Activated CD4-positive, alpha-beta T cell treated with anti-CD3 and anti-CD28 coated beads, Interleukin-10, Interleukin-2, amounts not matched to agents 100 ng/mL and 50 ng/mL, durations not matched to agents 16 hours and 8 hours (primary cell): ENCODE measurements at regions not wholly inside any gene's neighbourhood (a gene's known extent, or its start where the extent isn't known, plus 50 kb on each side); places are given as distances from the start of the nearest gene placed in this dataset.

Experiments used
- DNase-seq: peaks from one replicate; pipeline ENCODE4 v3.0.0-alpha.2; 2020

GRCh38 chr9:80399606-80400005 is 827.8 kb downstream of the TLE4 start:
- no peak for DNase-seq

DNA sequence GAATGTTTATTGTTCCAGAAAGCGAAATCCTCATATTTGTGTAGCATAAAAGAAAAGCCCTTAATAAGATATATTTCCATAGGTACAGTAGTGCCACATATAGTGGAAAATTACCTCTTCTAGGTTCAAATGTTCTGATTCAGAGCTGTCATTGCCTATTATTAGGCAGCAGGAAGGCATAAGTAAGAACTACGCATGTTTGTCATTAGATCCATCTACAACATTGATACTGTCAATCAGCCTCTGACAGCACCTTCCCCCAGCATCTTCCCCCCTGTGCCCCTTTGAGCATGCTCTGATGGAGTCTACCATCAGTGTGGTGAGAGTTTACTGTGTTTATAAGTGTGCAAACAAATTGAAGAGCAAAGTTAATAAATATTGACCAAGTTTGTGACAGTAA is 816.1 kb downstream of the TLE4 start:
- DNase-seq: no peak

DNA sequence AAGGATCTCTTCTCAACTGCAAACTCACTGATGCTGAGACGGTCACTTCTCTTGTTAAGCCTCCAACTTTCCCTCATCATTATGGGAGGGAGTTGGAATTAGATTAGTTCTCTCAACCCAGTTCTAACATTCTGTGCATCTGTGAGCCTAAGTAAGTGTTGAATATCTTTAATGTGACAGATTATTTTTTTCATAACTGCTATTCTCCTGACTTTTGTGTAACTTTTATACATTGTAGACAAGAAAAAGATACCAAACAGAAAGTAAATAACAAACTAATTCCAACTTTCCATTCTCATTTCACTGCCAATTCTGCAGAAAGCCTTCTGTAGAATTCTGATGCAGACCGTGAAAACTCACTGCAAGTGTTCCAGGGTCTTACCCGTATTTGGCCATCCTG is 813.5 kb downstream of the TLE4 start:
- DNase-seq: no peak

GRCh38 chr9:80383331-80383730 is 811.6 kb downstream of the TLE4 start:
- DNase-seq: no peak

- no peak for DNase-seq
These were observed 810.6 kb downstream of the TLE4 start for GRCh38 chr9:80382211-80382891.

GRCh38 chr9:80380301-80380700 is 808.5 kb downstream of the TLE4 start:
- DNase-seq: no peak

DNA sequence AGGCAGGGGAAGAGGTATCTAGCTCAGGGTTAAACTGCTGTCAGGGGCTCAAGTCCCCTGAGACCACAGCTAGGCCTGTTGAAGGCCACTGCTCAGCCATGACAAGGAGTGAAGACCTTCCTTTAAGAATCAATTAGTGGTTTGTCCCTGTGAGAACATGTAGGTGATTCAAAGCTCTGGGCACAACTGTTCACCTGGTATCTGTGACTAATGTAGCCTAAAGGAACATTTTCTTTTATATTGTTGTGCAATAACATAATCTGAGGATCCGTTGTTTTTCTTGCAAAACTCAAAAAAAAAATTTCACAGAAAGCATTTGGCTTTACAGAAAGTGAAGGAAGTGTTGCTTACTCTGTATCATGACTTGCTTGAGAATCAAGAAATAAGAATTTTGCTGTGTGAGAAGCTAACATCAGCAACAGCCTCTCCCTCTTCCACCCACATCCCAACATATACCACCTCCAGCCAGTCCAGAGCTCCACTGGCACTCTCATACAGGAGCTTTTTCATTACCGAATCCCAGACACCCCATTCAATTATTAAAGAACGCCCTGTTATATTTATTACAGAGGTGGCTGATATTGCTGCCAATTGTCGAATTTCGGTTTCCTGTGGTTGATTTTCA is 807.0 kb downstream of the TLE4 start:
- DNase-seq: no peak

DNA sequence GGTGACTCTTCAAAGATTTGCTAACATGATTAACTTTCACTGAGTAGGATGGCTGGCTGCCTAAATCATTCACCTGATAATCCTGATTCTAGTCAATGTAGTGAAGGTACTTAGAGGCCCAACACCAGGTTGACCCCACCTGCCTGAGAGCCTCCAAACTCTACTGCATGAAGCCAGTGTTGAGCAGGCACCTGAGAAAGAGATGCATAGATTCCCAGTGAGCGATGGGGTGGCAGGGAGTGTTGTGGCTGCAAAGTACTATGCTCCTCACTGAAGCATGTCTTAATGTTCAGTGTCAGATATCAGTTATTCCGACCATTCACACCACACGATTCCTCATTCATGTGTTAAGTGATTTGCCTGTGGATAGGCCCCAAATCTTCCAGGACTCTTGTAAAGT is 804.4 kb downstream of the TLE4 start:
- no peak for DNase-seq

GRCh38 chr9:80375477-80375876 is 803.7 kb downstream of the TLE4 start:
- no peak for DNase-seq

DNA sequence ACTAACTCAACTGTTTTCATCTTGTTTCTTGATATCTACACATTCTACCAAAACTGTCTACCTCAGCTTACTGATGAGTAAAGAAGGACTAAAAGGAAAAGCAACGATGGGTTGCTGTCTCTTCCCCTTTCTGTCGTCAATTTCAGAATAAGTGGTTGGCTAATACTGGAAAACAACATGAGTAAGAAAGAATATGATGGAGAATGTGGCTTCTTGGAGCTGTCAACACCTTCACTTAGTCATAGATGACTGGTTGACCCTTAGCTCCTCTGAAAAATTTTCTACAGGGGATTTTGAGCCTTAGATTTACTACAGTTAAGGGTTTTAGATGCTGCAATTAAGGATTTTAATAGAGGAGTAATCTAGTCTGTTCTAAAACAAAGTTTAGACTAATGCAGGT is 797.9 kb downstream of the TLE4 start:
- DNase-seq: no peak

DNA sequence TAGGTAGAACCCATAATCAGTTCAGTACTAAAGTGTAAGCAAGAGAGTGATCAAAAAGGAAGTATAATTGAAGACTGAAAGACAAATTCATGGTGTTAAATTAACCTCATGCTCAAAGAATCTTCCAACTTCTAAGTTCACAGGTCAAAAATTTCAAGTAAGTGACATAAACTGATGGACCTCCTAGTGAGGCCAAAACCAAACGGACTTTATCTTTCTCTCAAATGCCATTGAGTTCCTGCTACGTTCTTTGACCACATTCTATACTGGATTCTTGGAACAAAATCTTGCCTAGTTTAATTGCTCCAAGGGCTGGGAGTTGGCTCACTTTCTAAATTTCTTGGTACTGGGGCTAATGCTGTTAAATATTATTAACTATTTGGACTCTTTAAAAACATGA is 794.9 kb downstream of the TLE4 start:
- DNase-seq: no peak

GRCh38 chr9:80359941-80360881 is 788.4 kb downstream of the TLE4 start:
- no peak for DNase-seq

DNA sequence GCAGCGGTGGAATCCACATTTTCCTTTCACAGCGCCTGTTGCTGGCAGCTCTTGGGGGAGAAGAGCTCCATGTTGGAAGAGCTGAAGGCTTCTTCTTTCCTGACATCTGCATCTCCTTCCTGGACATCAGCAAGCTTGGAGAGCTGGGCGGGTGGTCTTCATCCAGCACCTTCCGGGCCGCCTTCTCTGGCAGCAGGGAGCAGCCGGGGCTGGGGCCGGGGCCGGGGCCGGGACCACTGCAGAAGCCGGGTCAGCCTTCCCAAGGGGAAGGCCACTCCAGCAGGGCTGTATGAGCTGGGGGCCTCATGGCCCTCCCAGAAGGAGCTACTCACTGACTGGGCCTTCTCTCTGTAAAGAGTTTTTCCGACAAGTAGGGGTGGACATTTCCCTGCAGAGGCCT is 787.5 kb downstream of the TLE4 start:
- DNase-seq: no peak

DNA sequence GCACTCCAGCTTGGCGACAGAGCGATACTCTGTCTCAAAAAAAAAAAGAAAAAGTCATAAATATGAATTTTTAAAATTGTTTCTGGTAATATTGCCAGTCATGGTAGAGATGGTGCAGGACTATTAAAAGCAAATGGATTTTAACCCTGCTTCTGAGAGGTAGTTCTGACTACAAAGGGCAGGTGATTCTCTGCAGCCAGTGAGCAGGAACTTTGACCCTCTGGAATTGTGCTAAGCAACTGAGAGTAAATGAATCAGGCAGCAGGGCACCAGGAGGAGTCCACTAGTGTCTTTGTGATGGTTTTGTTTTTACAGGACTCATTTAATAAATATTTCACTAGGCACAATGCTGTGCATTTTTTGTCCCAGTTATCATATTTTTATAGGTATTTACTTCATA is 781.2 kb downstream of the TLE4 start:
- DNase-seq: no peak

DNA sequence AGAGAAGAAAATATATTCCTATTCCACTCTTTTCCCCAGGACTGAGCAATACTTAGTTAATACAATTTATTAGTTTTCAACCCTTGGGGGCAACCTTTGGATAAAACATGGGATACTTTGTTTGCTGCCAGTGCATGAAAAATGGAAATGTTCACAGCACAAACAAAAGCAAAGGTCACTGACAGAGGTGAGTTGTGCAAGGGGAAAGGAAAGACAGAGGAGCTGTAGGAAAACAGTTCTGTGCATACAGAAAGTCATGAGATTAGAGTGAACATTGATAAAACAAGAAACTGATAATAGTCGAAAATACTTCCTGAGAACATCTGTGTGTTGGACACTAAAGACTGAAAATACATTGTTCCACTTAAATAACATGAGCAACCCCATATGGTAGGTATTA is 779.8 kb downstream of the TLE4 start:
- DNase-seq: no peak

DNA sequence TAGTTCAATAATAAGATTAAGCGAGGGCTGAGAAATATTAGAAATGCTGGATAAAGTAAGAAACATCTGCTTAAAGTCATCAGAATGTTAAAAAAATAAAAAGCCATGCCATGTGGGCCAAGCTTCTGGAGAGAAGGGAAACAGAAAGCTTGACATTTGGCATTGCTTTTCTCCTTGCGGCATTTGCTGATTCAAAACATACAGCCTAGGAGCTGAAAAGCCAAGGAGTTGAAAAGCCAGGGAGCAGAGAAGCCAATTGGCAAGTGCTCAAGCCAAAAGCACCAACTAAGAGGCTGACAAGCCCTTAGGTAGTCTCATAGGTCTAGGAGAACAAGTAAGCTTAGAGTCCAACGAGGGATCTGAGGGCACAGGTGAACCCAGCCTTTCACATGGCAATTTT is 754.3 kb downstream of the TLE4 start:
- no peak for DNase-seq

DNA sequence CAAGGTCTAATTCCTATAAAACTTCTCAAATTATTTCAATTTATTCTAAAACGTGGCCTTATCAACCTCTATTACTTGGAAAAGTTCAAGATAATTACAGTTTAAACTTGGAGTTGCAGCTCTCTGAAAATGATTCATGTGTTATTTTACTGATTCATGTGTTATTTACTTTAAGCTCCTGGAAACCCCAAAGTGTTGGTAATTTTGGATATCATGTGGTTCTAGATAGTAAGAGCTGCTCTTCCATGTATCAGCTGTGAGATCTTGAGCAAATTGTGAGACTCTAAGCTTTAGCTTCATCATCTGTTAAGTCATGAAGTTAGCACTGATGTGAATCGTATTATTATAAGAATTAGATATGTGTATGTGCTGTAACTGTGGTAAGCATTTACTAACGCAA is 749.2 kb downstream of the TLE4 start:
- DNase-seq: no peak

GRCh38 chr9:80320480-80320879 is 748.7 kb downstream of the TLE4 start:
- no peak for DNase-seq

GRCh38 chr9:80305136-80305535 is 733.4 kb downstream of the TLE4 start:
- no peak for DNase-seq

DNA sequence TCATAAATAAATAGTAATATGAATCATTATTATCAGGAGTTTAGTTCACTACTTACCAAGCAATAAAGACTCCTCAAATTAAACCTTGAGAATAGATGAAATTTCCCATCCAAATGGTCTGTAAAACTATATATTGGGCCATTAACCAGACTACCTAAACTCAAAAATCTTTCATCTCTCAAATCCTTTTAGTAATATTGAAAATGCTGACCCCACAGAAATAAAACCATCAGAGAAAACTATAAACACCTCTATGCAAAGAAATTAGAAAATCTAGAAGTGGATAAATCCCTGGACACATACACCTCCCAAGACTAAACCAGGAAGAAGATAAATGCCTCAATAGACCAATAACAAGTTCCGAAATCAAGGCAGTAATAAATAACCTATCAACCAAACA is 723.2 kb downstream of the TLE4 start:
- no peak for DNase-seq

- no peak for DNase-seq
These were observed 722.6 kb downstream of the TLE4 start for GRCh38 chr9:80294318-80294717.

GRCh38 chr9:80292231-80292630 is 720.5 kb downstream of the TLE4 start:
- DNase-seq: no peak

- DNase-seq: no peak
These were observed 713.6 kb downstream of the TLE4 start for GRCh38 chr9:80285326-80285725.

DNA sequence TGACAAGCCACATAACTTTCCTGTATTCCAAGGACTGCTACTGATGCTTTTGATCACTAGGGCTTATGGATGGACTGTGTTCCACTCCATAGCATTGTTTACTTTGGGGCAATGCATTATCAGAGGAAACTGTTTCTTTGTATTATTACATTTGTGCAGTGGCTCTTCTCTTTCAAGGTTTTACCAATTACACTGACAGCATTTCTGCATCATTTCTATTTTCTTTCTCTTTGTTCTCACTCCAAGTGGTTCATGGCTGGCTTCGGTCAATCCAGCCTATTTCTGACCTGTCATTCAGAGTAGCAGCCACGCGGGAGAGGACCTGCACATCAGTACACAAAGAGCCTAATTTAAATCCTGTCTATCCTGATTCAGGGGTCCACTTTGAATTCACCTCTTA is 711.0 kb downstream of the TLE4 start:
- DNase-seq: no peak
